Hypothalamus (tissue), 51 donors: ENCODE measurements at regions not wholly inside any gene's neighbourhood (a gene's known extent, or its start where the extent isn't known, plus 50 kb on each side); places are given as distances from the start of the nearest gene placed in this dataset.
"Not testable (repeated sequence)": the region's sequence is repeated elsewhere in the genome, so short reads cannot be mapped to it uniquely, and the experiment has no call there.

ENCODE experiments used
- DNase-seq, 51 donors: peaks; one replicate each; lab custom pipeline; 2025; lab: John Stamatoyannopoulos, UW

DNA sequence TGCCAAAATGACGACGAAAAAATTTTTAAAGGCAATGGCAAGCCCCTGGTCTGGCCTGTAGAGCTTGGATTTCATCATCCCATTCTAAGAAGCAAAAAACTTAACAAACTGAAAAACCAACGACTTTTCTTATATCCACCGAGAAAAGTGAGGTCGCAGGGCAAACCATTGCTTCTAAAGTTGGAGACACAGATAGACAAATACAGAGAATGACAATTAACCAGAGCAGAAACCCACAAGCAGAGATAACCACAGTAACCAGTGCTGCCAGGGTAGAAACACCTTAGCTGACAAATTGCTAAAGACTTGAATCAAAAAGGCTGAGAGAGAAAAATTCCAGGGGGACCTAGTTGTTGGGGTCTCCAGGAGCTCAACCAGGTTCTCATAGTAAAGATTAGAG lies 386.5 kb upstream of the SGO1 start:
- no peak for DNase-seq

DNA sequence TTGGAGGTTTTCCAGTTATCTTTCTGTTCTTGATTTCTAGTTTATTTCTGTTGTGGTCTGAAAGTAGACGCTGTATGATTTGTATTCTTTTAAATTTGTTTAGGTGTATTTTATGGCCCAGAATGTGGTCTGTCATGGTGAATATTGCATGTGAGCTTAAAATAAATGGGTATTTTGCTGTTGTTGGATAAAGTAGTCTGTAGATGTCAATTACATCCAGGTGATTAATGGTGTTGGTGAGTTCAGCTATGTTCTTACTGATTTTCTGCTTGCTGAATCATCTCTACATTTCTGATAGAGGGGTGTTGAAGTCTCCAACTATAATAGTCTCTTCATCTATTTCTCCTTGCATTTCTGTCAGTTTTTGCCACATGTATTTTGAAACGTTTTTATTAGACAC lies 383.3 kb upstream of the SGO1 start:
- DNase-seq: no peak

DNA sequence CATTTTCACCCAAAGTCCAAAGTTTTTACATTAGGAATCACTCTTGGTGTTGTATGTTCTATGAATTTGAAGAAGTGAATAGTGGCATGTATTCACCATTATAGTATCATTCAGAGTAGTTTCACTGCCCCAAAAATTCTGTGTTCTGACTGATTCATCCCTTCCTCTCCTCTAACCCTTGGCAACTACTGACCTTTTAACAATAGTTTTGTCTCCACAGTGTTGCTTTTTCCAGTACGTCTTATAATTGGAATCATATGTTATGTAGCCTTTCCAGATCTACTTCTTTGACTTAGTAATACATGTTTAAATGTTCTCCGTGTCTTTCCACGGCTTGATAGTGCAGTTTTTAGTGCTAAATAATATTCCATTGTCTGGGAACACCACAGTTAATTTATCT lies 379.0 kb upstream of the SGO1 start:
- no peak for DNase-seq

DNA sequence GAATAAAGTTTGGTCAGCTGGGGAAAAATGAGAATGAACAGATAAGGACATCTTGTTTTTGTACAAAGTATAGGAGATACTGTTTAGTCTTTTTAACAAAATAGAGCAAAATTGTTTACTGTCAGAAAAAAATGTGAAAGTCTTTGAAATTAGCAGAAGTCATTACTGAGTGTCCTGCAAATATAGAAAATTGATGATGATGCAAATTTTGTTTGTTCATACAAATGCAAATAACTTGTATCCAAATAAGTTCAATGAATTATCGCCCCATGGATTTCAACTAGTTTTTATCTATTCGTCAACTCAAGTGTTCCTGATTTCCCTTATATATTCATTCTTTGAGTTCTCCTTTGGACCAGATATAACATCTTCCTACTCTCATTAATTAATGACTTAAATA lies 378.0 kb upstream of the SGO1 start:
- DNase-seq: no peak

DNA sequence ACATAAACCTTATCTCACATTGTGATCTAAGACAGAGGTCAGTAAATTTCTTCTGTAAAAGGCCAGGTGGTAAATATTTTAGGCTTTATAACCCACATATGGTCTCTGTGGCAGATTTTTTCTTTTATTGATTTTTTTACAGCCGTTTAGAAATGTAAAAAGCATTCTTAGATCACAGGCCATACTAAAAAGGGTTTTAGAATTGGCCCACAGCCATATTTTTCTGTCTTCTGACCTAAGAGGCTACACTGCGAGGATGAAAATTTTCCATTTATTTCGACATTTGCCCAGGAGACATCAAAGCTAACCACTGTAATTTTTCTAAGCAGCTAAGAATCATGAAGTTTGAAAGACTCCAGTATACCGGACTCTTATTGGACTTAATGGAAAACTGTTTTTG lies 377.2 kb upstream of the SGO1 start:
- no peak for DNase-seq

DNA sequence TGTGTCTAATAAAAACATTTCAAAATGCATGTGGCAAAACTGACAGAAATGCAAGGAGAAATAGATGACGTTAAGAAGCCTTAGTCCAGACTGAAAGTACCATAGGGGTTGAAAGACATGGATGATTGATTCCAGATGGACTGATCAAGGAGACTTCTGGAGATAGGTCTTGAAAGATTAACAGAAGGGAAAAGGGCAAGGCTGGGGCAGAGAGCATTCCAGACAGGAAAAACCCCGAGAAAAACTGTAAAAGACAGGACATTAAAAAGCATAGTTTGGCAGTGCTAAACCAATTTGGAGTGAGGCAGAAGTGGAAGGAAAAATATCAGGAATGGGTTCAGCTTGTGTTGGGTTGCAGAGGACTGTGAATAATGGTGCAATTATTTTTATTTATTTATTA lies 375.2 kb upstream of the SGO1 start:
- DNase-seq: no peak

DNA sequence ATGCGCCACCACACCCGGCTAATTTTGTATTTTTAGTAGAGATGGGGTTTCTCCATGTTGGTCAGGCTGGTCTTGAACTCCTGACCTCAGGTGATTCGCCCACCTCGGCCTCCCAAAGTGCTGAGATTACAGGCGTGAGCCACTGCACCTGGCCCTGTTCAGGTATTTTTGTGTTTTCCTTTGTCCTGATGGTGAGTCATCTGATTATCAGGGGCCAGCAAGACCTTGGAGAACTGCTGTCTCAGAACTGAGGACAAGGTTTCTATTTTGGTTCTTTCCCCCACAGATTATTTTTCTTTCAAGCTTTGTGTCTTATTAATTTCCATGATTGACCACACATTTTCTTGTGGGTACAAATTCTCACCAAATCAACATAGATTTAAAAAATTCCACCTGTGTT lies 374.4 kb upstream of the SGO1 start:
- not testable (repeated sequence) for DNase-seq

DNA sequence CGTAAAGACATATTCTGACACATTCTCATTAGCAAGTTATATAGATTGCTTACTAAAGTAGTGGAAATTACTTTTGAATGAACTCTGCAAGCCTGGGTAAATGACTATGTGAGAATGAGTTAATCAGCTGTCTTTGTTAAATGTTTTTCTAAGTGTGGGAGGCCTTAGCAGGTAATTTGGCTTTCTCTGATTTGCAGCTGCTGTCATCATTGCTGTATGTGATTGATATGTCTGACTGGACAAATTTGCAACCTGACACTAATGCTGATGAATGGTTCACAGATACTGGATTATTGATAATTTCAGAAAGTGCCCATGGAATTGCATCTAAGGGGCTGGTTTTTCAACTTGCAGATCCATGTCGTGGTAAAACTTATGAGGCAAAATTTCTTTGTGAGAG lies 372.2 kb upstream of the SGO1 start:
- DNase-seq: no peak

DNA sequence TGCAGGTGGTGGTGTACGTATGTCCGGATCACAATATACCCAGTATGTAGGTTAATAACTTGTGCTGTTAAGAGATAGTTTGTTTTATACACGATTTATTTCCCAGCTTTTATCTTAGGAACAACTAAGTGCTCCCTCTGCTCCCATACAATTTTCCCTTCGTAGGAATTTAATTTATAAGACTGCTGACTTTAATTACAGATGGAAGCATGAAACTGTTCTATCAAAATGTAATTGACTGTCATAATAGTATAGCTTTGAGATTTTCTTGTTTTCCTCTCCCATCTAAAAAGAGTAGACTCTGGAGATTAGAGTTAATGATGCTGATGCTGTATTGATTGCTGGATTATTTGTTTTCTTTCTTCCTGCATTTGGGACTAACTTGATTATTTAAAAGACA lies 370.7 kb upstream of the SGO1 start:
- DNase-seq: no peak

DNA sequence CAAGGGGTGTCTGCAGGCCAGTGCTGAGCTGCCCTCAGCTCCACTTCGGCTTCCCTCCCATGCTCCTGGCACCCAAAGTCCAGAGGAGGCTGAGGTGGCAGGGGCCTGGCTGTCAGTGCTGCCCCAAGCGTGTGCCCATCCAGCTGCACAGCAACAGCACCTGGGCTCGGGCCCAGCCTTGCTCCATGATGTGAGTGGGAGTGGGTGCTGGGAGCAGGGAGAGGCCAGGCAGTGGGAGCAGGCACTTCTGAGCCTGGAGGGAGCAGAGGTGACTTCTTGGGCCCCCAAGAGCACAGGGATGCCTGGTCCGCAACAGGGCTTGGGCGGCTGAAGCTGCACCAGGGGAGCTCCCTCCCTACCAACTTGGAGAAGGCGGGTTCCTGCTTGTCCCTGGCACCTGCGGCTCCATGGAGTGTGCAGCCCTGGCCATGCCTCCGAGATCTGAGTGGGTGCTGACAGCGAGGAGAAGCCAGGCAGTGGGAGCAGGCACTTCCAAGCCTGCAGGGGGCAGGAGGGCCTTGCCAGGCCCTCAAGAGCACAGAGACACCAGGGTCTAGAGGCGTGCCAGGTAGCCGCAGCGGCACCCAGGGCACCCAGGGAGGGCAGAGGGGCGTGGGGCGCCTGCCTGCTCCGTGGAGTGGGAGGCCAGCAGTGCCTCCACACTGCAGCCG lies 366.7 kb upstream of the SGO1 start:
- DNase-seq: no peak

DNA sequence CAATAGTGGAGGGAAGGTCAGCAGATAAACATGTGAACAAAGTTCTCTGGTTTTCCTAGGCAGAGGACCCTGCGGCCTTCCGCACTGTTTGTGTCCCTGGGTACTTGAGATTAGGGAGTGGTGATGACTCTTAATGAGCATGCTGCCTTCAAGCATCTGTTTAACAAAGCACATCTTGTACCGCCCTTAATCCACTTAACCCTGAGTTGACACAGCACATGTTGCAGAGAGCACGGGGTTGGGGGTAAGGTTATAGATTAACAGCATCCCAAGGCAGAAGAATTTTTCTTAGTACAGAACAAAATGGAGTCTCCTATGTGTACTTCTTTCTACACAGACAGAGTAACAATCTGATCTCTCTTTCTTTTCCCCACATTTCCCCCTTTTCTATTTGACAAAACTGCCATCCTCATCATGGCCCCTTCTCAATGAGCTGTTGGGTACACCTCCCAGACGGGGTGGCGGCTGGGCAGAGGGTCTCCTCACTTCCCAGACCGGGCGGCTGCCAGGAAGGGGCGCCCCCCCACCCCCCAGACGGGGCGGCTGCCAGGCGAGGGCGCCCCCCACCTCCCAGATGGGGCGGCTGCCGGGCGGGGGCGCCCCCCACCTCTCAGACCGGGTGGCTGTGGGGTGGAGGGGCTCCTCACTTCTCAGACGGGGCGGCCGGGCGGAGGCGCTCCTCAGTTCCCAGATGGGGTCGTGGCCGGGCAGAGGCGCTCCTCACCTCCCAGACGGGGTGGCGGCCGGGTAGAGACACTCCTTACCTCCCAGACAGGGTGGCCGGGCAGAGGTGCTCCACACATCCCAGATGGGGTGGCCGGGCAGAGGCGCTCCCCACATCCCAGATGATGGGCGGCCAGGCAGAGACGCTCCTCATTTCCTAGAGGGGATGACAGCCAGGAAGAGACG lies 361.6 kb upstream of the SGO1 start:
- not testable (repeated sequence) for DNase-seq

DNA sequence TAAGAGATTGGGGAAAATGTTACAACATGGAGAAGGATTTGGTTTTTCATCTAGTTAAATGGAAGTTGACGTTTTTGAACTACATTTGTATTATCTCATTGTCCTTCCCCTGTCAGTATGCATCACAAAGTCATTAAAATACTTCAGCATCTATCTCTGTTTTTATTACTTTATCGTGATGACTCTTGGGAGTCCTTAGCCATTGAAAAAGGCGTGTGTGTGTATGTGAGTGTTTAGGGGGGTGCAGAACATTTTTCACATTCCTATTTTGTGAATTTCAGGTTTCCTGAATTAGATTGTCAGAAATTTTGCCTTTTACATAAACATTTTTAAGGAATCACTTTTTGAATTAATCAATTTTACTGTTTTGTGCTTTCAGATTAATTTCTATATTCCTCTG lies 360.6 kb upstream of the SGO1 start:
- DNase-seq: no peak

DNA sequence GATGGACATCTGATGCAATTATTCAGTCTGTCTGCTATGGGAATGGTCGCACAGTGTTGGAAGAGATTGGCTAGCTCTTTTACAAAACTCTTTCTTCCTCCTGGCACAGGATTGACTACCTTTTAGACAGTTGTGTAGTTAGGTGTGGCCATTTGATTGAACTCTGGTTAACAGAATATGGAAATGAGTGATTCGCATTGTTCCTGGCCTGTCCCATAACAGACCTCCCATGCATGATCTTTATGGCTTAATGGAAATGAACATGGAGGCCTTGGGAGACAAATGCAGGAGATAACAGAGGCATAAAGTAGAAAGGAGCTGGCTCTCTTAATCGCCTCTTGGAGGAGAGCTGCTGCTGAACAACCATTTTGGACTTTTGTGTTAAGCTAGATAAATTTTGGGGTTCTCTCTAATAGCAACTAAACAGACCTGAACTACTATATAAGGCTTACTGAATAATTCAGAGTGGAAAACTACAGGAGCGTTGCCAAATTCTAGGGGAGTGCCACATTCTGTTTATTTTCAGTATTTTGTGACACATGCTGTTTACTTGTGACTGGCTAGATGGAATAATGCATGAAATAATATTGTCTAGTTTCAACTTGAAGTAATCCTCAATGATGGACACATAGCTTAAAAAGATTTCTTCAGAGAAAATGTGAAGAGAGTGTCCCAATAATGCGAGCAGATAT lies 357.7 kb upstream of the SGO1 start:
- DNase-seq: no peak

DNA sequence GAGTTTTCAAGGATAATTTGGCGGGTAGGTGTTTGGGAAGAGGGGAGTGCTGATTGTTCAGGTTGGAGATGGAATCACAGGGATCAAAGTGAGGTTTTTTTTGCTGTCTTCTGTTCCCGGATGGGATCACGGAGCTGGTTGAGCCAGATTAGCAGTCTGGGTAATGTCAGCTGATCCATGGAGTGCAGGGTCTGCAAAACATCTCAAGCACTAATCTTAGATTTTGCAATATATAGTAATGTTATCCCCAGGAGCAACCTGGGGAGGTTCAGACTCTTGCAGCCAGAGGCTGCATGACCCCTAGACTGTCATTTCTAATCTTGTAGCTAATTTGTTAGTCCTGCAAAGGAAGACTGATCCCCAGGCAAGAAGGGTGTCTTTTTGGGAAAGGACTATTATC lies 354.1 kb upstream of the SGO1 start:
- DNase-seq: no peak

DNA sequence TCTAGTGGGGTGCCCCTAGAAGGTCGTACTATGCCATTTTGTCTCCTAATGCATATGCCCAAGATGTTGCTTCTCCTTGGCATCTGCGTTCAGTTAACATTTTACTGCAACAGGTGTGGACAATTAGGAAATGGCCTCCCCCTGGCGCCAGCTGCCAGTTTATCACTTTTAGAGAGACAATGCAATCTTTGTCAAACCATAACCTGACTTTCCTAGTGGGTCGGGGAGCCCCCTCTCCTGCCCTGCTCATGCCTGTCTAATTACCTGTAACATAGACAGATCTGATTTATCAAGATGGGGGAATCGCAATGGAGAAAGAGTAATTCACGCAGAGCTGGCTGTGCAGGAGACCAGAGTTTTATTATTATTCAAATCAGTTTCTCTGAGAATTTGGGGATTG lies 353.7 kb upstream of the SGO1 start:
- DNase-seq: no peak

DNA sequence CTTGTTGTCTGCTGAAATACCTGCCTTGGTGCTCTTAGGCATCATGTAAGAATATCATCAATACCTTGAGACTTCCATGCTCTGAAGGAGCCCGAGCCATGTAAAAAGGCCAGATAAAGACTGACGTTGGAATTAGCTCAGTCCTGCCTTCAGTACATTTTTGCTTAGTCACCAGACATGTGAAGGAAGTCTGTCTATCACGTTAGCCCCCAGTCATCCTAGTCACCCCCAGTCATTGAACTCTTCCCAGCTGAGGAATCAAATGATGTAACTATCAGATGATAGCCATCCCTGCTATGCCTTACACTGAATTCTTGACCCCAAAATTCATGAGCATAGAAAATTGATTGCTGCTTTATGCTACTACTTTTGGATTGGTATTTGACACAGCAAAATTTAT lies 351.2 kb upstream of the SGO1 start:
- no peak for DNase-seq

DNA sequence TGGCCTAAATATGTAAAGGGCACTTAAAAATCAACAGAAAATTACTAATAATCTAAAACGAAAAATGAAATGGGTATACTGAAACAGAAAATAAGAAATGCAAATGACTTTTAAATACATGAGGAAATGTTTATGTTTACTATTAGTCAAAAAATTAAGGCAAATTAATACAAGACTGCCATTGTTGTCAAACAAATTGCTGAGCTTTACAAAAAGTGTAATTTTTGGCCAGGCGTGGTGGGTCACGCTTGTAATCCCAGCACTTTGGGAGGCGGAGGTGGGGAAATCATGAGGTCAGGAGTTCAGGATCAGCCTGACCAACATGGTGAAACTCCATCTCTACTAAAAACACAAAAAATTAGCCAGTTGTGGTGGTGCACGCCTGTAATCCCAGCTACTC lies 343.9 kb upstream of the SGO1 start:
- DNase-seq: no peak

DNA sequence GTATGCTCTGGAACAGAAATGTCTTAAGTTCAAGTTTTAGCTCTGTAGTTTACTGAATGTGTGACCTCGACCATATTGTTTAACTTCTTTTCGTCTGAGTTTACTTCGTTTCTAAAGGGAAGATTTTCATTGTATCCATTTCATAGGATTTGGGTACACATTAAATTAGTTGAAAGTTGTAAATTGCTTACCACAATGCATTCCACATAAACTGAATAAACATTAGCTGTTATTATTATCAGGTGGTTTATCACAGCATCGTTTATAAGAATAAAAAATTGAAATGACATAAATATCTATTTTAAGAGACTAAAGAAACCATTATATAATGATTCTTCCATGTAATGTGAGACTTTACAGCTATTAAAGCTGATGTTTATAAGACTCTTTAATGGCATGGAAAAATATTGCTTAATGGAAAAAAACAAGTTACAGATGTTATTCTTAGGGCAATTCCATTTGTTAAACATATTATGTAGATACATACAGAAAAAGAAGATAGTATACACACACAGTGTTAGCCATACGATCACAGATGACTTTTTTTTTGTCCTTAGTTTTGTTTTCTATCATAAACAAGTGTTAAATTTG lies 342.3 kb upstream of the SGO1 start:
- no peak for DNase-seq

DNA sequence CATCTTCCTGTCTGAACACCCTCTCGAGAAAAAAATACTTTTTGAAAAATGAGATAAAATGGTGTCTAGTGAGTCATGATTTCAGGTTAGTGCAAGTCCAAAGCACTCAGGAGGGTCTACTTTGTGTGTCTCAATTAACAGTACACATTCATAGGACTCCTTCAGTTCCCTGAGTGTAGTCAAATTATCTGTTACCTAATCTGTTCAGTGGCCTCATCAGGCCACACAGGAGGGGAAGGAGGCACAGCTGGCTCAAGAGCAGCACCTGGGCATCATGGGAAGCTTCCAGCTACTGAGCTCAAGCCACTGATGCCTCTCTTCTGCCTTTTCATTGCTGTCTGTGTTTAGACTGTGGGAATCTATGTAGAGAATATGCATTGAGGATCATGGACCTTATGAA lies 341.4 kb upstream of the SGO1 start:
- DNase-seq: no peak

DNA sequence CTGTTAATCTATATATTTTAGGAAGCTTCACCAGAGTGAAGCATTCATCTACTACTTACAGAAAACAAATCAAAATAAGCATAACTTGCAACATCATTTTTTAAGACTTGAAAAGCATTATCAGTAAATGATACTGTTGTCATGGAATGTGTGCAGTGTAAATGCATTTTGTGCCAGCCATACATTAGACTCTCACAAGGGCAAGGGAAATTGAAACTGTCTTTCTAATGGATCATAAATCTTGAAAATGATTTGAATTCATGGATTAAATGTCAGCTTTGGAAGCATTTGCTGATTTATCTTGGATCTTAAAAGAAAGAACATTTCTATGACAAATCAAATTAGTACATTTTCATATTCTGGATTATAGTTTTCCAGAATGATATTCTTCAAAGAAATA lies 338.3 kb upstream of the SGO1 start:
- DNase-seq: no peak

DNA sequence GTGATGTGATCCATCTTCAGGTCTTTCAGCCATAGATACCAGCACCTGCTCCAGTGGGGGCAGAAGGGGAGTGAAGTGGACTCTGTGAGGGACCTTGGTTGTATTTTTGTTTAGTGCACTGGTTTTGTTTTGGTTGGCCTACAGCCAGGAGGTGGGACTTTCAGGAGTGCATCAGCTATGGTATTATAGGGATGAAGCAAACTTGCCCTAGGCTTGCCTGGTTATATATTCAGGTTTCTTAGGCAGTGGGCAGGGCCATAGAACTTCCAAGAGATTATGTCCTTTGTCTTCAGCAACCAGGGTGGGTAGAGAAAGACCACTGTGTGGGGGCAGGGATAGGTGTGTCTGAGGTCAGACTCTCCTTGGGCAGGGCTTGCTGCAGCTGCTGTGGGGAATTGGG lies 337.3 kb upstream of the SGO1 start:
- no peak for DNase-seq
